Prostate gland (tissue), 2 donors: ENCODE measurements at regions not wholly inside any gene's neighbourhood (a gene's known extent, or its start where the extent isn't known, plus 50 kb on each side); places are given as distances from the start of the nearest gene placed in this dataset.

Source experiments
- DNase-seq: peaks from one replicate; pipeline ENCODE4 v3.0.0-alpha.2; 2019; ENCODE audit warnings: low spot score
- H3K27ac ChIP-seq, 2 donors: fragments of 200-600 bp; sonication (generic); 2 replicates each; pipeline ENCODE4 v1.5.1; 2017 to 2019
- H3K27me3 ChIP-seq: fragments of 200-600 bp; sonication (generic); replicated peaks from 2 replicates; pipeline ENCODE4 v1.5.1; 2019; ENCODE audit not compliant: insufficient read depth
- H3K36me3 ChIP-seq, 2 donors: fragments of 200-600 bp; sonication (generic); 1 replicate in 1 of 2; 2 replicates in 1 of 2; pipeline versions ENCODE4 v1.5.1 to v1.8.1; 2017 to 2019
- H3K4me1 ChIP-seq: fragments of 200-600 bp; sonication (generic); replicated peaks from 2 replicates; pipeline ENCODE4 v1.5.1; 2019
- H3K4me3 ChIP-seq, 2 donors: fragments of 200-600 bp; sonication (generic); 2 replicates each; pipeline ENCODE4 v1.5.1; 2017 to 2019
- H3K9me3 ChIP-seq: fragments of 200-600 bp; sonication (generic); 2 replicates; pipeline ENCODE4 v1.5.1; 2017
- CTCF ChIP-seq, 4 experiments: fragments of 200-600 bp in 2 of 4; fragments of 450-650 bp in 2 of 4; sonication (generic) in 2 of 4; IDR thresholded peaks; 1 replicate in 3 of 4; 2 replicates in 1 of 4; pipeline ENCODE4 v1.5.1; 2016 to 2019; ENCODE audit warnings: antibody characterized with exemption in 4 of 4, mild to moderate bottlenecking in 2 of 4, moderate library complexity in 2 of 4
- POLR2A ChIP-seq: fragments of 450-650 bp; IDR thresholded peaks from one replicate; pipeline ENCODE4 v1.6.1; 2016; ENCODE audit warnings: antibody characterized with exemption, mild to moderate bottlenecking
- POLR2AphosphoS5 ChIP-seq: sonication (generic); formaldehyde crosslinking; IDR thresholded peaks from one replicate; pipeline ENCODE4 v1.6.1; 2017; ENCODE audit warnings: antibody characterized with exemption
- WGBS: methylation state at CpG from one replicate; pipeline ENCODE4 v1.1.5; 2018; 5-methylcytosine and 5-hydroxymethylcytosine counted together
- intact Hi-C: fragments of 100-400 bp; cut with DNase I; formaldehyde crosslinking; loops from one replicate; pipeline ENCODE4 v1.14.2; 2022

GRCh38 chr5:24864244-24864643, 219.5 kb upstream of the CDH10 start:
- Histone ChIP-seq H3K27ac (no peak overlapping the region), H3K9me3 (no peaks in the 10 kb centered on the region), H3K4me1 (no peaks in the 10 kb centered on the region), H3K4me3 (no peak overlapping the region), H3K27me3 (no peaks in the 10 kb centered on the region), H3K36me3 (no peaks in the 10 kb centered on the region)
- 96% methylated on average over 4 of the region's 4 CpGs for WGBS
- intact Hi-C loops: no loop called here
- DNase-seq: no peak
- TF ChIP-seq POLR2AphosphoS5 (no peak), POLR2A (no peak), CTCF (IDR thresholded peaks at IDR 0.05) (no peak)

- WGBS: 63% methylated on average over 3 of the region's 3 CpGs
- Histone ChIP-seq H3K27me3 (no peaks in the 10 kb centered on the region), H3K27ac (no peak overlapping the region), H3K4me1 (no peaks in the 10 kb centered on the region), H3K4me3 (no peak overlapping the region), H3K36me3 (no peaks in the 10 kb centered on the region), H3K9me3 (no peaks in the 10 kb centered on the region)
- DNase-seq: no peak
- no peak for TF ChIP-seq POLR2A
- TF ChIP-seq CTCF (IDR thresholded peaks at IDR 0.05): no peak
- no peak for TF ChIP-seq POLR2AphosphoS5
- intact Hi-C loops: no loop called here
Observed at GRCh38 chr5:24862117-24862516, 217.3 kb upstream of the CDH10 start.

- TF ChIP-seq POLR2AphosphoS5: no peak
- no peak for TF ChIP-seq POLR2A
- TF ChIP-seq CTCF (IDR thresholded peaks at IDR 0.05): no peak
- H3K36me3 ChIP-seq: no peaks in the 10 kb centered on the region
- no peaks in the 10 kb centered on the region for H3K9me3 ChIP-seq
- WGBS: 89% methylated on average over 4 of the region's 4 CpGs
- H3K27ac ChIP-seq: no peak overlapping the region
- no peaks in the 10 kb centered on the region for H3K4me1 ChIP-seq
- no peak overlapping the region for H3K4me3 ChIP-seq
- no peak for DNase-seq
- H3K27me3 ChIP-seq: no peaks in the 10 kb centered on the region
- intact Hi-C loops: no loop called here
Observed at GRCh38 chr5:24855485-24855884, 210.7 kb upstream of the CDH10 start.

GRCh38 chr5:24854850-24855249, 210.1 kb upstream of the CDH10 start:
- intact Hi-C loops: no loop called here
- Histone ChIP-seq H3K27me3 (no peaks in the 10 kb centered on the region), H3K4me3 (no peak overlapping the region), H3K27ac (no peak overlapping the region), H3K4me1 (no peaks in the 10 kb centered on the region), H3K9me3 (no peaks in the 10 kb centered on the region), H3K36me3 (no peaks in the 10 kb centered on the region)
- no peak for DNase-seq
- WGBS: 92% methylated on average over 1 of the region's 1 CpG
- TF ChIP-seq POLR2AphosphoS5 (no peak), CTCF (IDR thresholded peaks at IDR 0.05) (no peak), POLR2A (no peak)

GRCh38 chr5:24854350-24854749, 209.6 kb upstream of the CDH10 start:
- Histone ChIP-seq H3K4me1 (no peaks in the 10 kb centered on the region), H3K36me3 (no peaks in the 10 kb centered on the region), H3K4me3 (no peak overlapping the region), H3K27me3 (no peaks in the 10 kb centered on the region), H3K9me3 (no peaks in the 10 kb centered on the region), H3K27ac (no peak overlapping the region)
- TF ChIP-seq POLR2A (no peak), CTCF (IDR thresholded peaks at IDR 0.05) (no peak), POLR2AphosphoS5 (no peak)
- intact Hi-C loops: no loop called here
- DNase-seq: no peak
